Tongue (tissue), 1 donor: ENCODE measurements at regions not wholly inside any gene's neighbourhood (a gene's known extent, or its start where the extent isn't known, plus 50 kb on each side); places are given as distances from the start of the nearest gene placed in this dataset.
"Not testable (repeated sequence)": the region's sequence is repeated elsewhere in the genome, so short reads cannot be mapped to it uniquely, and the experiment has no call there.

Experiments
- DNase-seq: peaks from one replicate; pipeline ENCODE4 v3.0.0-alpha.2; 2015

DNA sequence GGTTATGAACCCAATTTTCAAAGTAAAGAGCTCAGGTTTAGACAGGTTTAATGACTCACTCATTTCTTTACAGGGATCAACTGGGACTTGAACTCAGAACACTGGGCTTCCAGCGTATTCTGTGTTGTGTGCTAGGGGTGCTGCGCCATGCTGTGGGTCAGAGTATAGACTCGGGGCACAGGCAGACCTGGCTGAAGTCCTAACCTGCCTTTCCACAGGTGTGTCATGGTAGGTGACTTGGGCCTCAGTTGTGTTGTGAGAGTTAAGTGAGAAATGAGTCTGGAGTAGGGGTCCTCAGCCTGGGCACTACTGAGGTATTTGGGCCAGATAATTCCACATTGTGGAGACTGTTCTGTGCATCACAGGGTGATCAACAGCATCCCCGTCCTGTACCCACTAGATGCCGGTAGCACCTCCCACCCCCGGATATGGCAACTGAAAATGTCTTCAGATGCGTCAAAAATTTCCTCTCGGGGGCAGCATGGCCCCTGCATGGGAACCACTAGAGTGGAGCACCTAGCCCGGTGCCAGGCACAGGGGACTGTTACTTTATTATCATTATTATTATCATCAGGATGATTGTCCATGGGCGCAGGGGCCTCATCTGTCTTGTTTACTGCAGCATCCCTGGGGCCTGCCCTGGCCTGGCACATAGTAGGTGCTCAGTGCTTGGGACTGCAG is 575.5 kb downstream of the PTPRU start:
- no peak for DNase-seq

DNA sequence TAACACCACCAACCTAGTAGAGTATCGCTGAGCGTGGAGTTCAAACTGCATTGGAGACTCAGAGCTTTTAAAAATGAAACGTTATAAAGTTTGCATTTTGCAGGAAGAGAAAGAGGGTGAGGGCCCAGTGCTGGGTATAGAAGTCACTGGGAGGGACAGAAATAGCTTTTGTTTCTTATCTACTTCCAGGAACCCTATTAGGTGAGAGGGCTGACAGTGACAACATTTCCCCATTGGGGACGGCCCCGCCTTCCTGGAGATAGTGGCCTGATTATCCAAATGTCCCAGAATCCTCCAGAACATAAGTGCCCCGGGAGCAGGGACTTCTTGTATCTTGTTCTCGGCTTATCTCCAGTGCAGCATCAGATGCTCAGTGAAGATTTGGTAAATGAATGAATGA is 574.9 kb downstream of the PTPRU start:
- DNase-seq = no peak

DNA sequence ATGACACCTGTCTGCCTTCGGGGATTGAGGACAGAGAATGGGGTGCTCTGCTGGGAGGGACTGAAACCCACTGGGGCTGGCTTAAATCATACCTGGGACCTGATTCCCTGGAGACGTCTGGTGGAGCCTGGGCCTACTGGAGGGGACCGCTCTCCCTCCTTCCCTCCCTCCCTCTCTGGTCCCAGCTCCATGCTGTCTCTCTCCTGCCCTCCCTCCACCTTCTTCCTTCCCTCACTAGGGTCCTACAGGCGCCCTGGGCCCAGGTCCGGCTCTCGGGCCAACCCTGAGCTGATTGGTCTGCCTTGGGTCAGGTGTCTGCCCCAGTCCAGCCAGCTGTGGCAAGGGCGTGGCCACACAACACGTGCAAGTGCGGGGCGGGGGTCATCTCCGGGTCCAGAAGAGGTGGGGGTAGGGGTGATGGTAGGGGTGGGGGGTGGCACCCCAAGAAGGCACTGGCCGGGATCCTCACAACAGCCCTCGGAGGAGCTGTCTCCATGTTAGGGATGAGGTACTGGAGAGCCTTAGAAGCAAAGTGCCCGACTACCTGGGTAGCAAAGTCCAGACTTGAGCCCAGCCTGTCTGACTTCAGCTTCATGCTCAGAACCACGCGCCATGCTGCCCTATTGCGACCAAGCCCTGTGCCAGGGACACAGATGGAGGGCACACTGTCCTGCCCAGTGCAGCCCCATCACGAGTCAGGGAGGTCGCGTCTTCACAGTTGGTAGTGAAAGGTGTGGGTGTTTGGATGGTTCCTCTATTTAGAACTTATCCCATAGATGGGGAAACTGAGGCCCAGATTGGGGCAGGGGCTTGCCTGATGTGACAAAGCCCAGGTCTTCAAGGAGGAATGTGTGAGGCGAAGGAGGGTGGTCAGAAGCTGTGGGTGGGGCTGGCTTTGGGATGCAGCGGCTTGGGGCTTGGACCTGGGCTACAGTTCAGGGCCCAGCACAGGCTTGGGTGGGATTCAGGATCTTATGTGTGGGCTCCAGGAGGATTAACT is 574.1 kb downstream of the PTPRU start:
- DNase-seq = no peak

DNA sequence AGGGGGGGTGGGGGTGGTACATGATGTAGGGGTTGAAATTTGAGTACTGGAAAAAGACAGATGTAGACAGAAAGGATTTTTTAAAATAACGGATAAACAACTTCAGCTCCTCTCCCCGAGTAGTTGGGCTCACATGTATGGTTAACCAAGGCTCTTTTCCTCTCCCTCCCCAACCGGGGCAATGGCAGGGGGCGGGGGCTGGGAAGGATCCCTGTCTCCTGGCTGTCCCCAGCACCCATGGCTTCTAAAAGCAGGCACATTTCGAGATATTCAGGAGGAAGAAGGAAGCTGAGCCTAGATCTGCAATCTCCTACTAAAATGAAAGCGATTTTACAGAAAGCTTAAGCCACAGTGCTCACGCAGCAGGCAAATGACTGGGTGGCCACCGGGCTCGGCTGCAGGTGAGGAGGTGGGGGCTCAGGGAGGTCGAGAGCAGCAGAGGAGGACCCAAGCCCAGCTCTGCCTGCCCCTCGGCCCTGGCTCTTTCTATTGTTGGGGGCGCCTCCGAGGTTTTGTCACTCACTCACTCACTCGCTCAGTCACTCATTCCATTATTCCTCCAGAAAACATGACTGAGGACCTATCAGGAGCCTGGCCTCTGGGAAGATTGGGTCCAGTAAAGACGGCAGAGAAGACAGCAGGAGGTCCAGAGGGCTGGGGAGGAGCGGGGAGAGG is 573.3 kb downstream of the PTPRU start:
- no peak for DNase-seq

DNA sequence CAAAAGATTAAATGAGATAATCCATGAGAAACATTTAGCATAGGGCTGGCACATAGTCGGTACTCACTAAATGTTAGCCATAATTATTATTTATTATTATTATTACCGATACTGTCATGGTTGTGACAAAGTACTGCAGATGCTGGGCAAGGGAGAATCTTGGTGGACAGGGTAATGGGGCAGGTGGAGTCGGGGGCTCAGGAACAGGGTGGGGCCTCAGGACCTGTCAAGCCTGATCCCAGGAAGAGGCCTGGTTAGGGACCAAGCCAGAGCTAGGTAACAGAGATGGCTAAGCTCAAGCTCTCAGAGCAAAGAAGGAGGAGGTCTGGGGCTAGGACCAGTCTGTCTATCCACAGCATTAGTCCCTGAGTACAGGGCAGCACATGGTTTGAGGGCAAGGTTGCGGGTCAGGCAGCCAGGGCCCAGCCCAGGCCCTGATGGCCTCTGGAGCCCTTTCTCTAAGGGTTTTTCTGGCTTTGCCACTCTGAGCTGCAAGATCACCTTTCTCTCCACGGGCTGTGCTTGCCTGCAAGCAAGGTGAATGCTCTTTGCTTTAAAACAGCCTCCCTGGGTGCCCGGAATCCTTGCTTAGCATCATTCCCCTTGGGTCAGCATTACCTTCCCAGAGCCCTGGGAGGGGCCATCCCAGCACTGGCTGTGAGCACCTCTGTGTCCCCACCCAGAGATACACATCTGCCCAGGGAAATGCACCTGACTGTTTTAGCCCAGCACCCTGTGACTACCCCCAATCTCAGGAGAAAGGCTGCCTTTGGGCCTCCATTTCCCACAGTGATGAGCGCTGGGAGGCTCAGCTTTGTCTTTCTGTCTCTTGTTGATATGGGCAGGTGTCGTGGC is 572.0 kb downstream of the PTPRU start:
- no peak for DNase-seq

DNA sequence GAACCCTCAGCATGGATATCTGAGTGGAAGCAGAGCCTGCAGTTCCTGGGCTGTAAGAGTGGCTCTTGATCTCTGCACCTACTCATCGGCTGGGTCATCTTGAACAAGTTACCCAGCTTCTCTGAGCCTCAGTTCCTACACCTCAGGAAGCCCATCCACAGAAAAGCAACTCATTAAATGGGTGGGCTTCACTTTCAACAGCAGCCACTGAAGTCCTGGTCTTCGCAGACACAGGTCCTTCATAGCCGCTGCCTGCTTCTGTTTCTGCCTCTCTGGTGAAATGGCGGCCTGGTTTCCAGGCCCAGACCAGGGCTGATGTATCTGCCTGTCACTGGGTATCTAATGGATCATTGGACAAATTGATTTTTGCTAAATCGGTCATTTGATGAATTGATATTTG is 571.4 kb downstream of the PTPRU start:
- DNase-seq = no peak

DNA sequence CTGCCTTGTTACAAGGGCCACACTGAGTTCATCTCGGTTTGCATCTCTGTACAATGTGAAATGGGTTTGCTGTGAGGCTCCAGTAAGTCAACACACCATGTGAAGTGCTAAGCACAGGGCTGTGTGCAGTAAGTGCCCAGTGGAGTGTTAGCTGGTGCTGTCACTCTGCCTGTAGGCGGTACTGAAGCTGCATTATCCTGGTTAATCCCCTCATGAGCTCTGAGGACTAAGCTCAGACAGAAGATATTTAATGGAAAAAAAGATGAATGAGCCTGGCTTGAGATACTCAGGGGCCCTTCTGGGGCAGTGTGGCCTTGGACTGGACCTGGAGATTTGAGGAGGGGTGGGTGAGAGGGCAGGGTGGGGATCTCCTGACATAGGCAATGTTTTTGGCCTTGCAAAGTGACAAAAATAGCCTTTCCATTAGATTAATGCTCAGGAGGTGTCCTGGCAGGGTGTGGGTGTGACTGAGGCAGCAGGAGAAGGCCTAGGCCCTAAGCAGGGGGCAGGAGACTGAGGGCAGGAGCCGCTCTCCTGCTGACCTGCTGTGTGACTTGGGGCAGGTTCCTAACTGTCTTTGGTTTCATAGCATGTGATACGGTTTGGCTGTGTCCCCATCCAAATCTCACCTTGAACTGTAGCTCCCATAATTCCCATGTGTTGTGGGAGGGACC is 570.5 kb downstream of the PTPRU start:
- DNase-seq = peak; percentile 61

DNA sequence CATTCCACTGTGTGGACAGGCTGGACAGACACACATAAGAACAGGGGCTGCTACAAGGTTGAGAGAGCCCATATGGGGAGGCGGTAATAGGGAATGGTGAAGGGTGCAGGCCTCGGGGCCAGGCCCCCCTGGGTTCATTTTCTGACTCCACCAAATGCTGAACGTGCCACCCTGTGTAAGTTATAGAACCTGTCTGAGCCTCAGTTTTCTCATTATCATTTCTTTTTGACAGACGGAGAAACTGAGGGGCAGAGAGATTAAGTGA is 569.5 kb downstream of the PTPRU start:
- DNase-seq = no peak

DNA sequence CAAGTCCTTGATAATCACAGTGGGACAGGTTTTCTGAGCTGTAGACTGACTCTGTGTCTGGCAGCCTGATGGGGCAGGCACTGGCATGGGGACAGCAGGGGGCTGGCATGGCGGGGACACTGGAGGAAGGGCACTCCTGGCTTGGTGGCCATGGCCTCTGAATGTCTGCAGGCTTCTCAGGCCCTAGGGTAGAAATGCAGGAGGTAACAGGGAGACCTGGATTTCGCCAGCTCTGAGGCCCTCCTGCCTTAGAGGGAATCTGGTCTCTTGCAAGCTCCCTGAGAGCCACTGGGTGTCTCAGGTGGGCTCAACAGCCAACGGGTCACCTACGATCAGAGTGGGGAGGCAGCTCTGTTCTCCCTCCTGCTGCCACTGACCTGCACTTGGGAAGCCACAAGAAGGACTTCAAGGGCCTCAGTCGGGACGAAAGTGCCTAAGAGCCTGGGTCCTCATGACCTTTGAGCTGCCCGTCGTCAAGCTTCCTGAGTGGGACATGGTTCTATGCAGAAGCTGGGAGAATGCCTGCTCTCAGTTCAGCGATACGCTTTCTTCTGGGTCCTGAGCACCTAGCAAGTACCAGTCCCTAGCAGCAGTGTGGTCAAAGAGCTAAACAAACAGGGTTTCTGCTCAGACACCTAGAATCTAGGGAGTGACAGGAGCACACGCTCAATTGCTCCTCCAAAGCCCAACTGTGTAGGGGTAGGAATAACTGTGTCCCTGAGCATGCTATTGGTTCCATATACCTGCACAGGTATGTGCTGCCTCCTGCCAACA is 569.0 kb downstream of the PTPRU start:
- DNase-seq = no peak

DNA sequence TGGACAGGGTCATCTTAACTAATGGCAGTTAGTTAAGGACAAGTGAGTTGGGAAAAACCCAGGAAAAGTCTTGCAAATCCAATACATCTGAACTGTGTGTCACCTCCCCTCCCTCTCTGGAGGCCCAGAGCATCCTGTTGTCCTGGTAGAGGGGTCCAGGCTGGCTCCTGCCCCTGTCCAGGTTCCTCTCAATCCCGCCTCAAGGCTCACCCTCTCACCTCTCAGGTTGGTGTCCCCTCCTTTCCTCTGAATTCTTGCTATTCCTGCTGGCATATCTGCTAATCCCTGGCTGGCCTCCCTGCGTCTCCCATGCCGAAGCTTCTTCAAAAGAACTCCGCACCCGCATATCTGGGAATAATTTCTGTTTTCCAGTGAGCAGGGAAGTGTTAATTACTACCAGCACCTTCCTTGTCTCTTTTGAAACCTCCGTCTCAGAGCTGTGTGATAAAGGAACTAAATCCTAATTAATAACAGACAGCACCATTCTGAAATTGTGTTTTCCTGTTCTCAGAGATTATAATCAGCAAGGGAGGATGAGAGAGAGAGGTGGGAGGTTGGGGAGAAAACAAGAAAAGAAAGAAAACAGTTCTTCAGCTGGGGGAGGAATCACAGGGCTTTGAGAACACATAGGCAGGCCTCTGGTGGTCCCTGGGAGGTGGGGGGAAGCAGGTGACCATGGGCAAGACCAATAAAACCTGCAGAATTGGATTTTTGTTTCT is 568.0 kb downstream of the PTPRU start:
- DNase-seq = no peak

DNA sequence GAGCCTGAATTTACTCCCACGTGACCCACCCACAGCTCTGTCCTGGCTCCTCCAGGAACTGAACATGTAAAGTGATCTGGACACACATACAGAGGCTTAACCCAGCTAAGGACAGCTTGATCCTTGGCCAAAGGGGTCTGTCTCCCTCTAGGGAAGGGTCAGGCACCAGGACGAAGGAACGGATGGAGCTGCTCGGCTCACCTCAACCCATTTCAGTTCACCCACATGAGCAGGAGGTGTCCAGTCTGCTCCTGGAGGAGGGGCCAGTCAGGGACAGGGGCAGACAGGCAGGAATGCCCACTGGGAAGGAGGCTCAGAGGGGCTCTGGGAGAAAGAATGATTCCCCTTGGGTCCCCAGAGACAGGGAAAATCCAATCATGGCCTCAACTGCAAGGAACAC is 567.2 kb downstream of the PTPRU start:
- no peak for DNase-seq

DNA sequence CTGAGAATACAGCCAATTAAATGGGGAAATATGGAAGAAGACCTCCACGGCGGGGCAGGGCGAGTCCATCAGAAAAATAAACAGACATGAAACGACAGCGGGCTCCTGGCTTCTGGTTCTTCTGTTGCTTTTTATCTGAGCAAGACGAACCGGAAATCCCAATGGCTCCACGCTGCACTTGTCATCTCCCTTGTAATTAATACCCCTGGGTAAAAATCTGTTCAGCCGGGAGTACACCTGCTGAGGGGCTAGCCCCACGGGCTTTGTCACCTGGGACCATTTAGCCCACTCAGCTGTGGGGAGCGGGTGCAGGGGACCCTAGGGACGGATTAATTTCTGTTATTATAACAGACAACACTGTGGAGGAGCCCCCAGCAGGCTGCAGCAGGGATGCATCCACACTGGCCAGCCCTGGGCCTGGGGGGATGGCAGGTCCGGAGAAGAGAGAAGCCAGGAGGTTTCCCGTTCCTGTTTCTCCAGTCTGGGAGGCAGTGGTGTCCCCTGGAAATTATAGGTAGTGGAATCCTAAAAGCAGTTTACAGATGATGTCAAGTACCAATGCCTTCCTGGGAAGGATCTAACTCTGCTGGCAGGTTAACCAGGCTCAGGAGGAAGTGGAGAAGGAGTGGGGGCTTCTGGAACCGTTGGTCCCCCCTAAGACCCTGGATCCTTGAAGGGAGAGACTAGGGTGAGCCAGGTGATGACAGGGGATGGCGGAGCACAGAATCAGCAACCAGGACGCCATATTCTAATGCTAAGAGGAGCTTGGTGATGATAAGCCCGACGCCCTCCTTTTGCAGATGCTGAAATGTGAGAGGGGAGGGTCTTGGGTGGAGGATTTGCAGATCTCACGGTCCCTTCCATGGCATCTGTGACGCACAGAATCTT is 566.1 kb downstream of the PTPRU start:
- DNase-seq = no peak

DNA sequence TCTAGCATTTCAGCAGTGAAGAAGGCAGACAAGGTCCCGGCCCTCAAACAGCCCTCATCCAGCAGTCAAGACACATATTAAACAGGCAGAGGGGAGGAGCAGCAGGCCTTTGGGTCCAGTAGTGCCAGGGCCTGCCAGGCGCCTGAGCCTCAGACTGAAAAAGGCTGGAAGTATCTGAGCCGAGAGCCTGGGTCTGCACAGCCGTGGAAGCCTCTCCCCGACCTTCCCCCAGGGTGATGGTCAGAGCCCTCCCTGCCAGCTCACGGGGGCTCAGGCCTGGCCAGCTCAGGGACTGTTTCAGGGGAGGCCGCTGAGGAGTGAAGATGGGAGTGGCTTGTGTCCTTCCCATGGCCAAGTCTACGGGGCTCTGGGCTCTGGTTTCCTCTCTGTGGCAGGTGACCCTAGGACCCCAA is 565.2 kb downstream of the PTPRU start:
- DNase-seq = no peak

DNA sequence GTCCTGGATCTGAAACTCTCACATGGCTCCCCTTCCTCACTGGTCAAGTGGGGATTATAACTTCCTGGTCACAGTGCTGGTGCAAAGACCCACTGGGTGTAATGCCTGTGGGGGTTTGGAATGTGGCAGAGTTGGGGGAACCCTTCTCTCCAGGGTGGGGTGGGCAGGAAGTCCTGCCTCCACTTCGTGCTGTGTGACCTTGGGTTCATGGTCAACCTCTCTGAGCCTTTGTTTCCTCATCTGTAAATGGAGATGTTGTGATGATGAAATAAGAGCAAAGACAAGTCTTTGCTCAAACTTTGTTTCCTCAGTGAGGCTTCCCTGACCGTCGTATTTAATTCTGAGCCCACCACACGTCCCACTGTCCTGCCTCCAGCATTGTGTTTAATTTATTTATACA is 564.7 kb downstream of the PTPRU start:
- DNase-seq = no peak

DNA sequence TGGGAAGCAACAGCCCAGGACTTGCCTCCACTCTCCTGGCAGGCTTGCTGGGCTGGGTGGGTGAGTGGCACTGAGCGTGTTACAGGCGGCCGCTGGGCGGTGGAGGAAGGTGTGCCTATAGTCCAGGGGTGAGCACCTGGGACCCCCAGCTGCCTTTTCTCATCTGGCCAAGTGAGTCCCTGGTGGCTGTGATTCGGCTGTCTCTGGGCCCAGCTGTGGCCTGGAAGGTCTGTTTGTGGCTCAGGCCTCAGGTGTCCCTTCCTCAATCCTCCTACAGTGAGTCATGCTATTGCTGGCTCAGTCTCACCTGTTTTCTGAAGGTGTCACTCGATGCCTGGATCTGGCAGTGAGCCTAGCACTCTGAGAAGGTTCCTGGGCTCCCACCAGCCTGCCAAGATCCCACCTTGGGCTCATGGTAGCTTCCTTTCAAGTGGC is 564.2 kb downstream of the PTPRU start:
- no peak for DNase-seq

DNA sequence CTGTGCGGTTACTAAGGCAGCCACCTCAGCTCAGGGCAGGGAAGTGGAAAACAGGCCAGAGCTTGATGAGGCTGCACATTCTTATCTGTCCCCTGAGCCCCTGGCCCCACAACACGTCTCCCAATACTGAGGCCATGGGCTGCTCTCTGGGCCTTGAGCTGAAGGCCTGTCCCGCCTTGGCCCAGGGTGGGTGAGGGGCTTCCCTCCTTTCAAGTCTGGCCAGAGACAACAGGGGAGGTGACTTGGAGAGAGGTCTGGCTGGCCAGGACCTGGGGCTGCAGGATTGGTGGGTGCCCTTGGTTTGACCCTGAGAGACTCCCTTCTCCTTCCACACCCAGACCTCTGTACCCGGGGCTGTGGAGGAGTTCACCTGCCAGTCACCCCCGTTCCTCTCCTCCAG is 563.8 kb downstream of the PTPRU start:
- DNase-seq = no peak

DNA sequence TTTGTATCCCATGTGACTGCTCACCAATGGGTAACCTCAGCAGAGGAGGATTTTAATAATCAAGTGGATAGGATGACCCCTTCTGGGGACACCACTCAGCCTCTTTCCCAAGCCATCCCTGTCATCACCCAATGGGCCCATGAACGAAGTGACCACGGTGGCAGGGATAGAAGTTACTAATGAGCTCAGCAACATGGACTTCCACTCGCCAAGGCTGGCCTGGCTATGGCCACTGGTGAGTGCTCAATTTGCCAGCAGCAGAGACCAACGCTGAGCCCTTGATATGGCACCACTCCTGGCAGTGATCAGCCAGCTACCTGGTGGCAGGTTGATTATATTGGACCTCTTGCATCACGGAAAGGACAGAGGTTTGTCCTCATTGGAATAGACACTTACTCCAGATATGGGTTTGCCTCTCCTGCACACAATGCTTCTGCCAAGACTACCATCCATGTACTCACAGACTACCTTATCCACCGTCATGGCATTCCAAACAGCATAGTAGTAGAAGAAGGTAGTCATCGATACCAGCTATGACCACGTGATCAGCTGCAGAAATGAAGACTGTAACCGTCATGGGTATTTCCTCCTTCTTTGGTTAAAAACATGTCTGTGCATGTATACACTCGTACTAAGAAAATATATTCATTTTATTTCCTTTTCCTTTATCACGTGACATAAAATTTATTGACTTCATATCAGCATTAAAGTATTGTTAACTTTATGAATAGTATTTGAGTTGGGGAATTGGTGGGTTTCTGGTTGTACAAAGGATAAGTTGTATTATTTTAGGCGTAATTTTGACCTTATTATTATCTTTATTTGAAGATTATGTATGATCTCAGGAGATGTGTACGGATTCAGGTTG is 562.6 kb downstream of the PTPRU start:
- DNase-seq = no peak

DNA sequence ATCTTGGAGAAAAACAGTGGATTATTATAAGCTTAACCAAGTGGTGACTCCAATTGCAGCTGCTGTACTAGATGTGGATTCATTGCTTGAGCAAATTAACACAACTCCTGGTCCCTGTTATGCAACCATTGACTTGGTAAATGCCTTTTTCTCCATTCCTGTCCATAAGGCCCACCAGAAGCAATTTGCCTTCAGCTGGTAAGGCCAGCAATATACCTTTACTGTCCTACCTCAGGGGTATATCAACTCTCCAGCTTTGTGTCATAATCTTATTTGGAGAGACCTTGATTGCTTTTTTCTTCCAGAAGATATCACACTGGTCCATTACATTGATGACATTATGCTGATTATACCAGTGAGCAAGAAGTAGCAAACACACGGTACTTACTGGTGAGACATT is 560.8 kb downstream of the PTPRU start:
- not testable (repeated sequence) for DNase-seq
